ENCODE measurements at regions not wholly inside any gene's neighbourhood (a gene's known extent, or its start where the extent isn't known, plus 50 kb on each side); places are given as distances from the start of the nearest gene placed in this dataset.

DNA sequence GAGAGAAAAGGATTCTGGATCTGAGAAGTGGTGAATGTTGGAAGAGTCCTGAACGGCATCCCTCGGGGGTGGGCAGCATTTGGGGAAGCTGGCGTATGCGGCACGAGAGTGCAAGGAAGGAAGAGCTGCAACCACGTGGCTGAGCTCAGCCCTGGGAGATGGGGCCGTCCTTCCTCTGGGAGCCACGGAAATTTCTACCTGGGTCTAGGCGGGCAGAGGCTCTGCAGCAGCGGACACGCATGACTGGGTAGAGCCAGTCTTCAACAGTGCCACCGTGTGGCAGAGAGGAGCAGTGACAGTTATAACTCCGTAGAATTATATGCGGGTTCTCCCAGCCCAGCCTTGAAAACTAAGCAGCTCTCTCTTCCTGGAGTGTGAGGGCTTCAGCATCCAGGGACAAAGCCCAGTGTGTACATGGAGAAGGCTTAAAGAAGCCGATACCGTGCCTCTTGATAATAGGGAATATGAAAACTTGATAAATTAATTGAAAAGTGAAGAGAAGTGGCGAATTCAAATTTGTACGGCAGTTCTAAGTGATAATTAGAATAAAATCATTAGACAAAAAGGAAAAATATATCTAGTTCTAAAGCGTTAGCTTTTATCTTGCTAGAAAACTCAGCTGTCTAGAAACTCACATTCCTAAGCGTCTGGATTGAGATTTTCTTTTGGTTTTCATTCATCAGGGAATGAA, 82.9 kb upstream of the STXBP6 start:
- peak; percentile 41 to 44 for DNase-seq

DNA sequence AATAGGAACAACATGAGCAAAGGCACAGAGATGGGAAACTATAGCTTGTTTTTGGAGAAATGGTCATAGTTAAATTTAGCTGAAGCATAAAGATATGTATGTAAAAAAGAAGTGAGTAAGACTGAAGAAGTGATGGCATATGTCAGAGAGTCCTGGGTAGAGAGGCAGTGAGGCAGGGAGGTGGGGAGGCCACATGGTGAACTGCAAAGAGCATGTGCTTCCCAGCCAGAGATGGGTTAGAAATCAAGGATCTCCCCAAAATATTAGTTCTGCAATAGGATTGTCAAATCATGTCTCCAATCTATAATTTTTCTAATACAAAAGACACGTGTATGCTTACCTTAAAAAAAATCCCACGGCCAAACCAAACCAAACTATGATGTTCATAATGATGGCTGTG, 82.1 kb upstream of the STXBP6 start:
- no peak for DNase-seq

DNA sequence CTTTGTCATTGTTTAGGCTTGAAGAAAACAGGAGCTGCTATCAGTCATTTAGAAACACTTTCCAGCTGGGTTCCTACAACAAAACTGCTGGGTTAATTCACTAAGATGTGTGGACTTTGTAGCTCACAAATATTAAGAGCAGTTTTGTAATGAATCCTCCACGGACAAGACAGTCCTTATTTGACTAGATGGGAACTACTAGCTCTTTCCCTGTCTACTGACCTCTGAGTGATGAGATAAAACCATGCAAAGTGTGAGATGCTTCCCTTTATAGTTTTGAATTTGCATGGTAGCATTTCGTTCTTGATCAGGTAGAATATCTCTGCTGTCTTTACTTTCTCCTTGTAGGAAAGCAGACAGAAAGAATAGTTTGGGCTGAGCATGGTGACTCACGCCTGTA, 72.9 kb upstream of the STXBP6 start:
- no peak for DNase-seq

DNA sequence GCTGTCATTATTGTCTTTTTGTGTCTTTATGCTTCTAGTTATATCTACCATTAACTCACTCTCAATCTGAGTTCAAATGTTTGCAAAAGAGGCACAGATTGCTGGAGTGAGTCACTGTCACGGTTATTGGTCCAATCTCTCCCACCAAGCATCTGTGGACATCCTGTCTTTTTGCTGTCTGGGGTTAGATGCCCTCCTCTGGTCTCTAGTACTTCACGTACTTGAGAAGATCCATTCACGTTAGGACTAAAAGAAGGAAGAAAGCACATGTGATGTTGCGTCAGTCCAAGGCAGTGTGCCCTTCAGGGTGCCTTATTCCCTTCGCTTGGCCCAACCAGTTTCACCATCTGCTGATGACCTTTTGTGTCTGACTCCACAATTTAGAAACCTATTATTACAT, 72.3 kb upstream of the STXBP6 start:
- no peak for DNase-seq

DNA sequence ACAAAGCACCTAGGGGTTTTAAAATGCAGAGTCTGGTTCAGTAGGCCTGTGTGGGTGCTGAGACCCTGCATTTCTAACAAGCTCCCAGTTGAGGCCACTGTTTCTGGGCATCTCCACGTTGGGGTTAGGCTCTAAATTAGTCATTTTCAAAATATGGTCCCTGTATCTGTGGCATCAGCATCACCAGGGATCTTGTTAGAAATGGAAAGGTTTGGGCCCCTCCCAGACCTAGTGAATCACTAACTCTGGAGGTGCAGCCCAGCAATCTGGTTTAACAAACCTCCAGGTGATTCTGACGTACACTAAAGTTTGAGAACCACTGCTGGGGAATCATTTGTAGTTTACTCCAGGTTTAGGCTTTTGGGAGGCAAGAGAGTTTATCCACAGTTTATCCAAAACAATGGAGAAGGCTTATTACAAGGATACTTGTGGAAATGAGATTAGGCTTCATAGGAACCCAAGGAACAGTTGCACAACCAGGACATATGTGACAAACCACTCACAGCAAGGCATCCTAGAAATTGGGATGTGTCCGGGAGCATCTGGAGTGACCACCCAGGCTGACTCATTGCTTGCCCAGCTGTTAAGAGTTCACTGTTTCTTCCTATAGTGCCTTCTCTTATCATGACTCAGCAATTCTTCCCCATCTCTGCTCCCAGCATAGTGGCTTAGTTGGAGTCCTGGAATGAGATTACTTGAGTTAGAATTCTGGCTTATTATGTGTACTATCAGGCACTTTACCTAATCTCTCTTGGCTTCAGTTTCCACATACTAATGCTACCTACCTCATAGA, 71.6 kb upstream of the STXBP6 start:
- no peak for DNase-seq

DNA sequence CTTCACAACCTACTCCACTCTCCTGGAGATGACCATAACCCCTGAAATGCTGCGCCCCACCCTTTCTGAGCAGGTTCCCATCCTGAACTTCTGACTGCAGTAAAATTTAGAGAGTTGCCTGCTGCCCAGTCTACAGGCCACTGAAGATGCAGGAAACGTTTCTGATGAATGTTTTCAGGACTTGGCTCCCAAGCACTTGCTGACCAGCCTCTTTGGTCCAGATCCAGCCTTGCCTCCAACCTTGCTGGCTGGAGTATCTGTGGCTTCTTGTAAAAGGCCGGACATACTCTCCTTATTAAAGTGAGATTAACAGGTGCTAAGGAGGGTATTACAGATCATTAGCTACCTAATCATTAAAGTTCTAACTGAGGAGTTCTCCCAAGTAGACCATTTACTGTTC, 70.3 kb upstream of the STXBP6 start:
- no peak for DNase-seq

DNA sequence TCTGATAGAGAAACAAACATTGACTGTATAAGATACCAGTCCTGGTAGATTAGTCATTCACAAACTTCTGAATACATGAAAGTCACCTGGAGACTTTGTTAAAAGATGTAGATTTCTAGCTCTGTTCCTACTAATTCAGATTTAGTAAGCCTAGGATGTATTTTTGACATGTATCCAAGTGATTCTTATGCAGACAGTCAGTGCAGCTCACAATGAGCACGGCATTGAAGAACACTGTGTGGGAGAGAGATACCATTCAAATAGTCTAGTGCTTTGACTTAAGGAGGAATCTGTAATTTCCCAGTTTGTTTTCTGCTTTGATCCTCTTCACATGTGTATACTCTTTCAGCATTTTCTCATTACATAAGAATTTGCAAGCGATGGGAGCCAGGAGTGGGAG, 68.7 kb upstream of the STXBP6 start:
- no peak for DNase-seq

DNA sequence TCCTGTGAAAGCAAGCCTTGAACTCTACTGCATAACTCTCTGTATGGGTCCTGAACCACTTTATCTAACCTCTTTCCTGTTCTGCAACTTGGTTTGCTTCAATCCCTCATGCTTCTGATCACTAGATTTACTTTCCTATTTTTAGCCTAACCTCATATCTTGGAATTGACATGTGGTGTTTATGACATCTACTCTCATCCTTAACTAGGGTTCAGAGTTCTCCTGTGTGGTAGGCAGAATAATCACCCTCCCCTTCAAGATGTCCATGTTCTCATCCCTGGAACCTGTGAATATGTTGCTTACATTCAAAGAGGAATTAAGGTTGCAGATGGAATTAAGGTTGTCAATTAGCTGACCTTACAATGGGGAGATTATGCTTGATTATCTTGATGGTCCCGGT, 67.4 kb upstream of the STXBP6 start:
- DNase-seq: no peak

DNA sequence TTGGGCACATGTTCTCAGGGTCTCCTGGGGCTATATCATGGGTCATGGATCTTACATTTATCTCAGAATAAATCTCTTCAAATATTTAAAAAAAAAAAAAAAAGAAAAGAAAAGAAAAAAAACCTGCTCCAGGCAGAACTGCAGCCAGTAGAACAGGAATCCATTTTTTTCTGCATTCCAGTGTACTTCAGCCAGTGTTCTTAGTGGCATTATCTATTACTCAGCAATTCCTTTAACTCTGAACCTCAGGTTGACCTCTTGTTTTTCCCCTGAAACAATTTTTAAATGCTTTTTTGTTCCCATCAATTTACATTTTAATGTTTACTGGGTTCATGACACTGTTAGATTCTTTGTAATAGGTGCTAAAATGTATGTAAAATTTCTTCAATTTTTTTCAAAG, 66.7 kb upstream of the STXBP6 start:
- DNase-seq: no peak

DNA sequence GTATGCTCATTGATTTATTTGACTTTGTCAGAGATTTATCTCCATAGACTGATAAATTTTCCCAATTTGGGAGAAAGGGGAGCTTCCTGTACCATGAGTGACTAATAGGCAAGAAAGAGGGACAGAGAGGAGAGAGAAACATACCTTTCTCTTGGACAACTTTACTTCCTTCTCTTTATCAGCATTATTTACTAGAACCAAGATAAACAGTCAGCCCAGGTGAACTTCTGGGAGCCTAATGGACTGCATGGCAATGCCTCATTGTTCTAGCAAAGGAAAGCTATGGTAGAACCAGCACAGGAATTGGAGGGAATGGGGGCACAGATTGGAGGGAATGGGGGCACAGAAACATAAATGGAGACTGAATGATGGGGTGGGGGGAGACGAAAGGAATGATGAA, 63.4 kb upstream of the STXBP6 start:
- DNase-seq: no peak

DNA sequence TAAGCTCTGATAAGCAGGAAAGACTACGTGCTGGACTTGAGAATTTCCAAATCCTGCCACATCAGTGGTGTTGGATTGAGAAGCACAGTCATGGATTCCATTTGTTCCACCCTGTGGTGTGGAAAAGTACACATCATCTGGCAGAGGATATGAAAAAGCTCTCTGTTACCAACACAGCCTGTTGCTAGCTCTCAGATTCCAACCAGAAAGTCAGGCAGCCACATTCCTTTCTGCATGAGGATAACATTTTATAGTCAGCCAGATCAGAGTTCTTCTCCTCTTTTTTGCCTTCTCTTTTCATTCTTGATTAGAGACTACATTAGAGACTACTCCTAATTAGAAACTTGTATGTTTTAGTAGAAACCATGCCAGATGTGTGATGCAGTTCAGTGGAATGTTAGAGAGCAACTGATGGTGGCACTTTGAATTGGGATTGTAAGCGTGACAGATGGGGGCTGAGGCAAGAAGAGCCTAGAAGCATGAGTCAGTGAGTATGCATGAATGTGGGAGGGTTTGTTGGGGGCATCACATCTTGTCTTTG, 61.2 kb upstream of the STXBP6 start:
- DNase-seq: no peak

DNA sequence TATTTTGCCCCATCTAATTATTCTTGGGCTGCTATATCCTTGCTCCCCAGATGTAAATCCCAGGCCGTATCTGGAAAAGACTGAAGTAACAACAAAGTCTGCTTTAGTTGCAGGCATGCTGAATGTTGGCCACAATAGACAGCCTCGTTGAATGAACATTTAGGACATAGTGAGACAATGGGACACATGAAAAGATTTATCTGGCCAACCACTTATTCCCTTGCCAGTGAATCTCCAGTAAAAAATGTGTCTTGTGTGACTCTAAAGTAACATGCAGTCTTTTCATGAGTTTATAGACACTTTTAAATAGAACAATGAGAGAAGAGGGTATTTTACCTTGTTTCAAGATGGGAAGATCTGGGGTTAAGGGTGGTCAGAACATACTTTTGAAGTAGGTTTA, 60.2 kb upstream of the STXBP6 start:
- no peak for DNase-seq

DNA sequence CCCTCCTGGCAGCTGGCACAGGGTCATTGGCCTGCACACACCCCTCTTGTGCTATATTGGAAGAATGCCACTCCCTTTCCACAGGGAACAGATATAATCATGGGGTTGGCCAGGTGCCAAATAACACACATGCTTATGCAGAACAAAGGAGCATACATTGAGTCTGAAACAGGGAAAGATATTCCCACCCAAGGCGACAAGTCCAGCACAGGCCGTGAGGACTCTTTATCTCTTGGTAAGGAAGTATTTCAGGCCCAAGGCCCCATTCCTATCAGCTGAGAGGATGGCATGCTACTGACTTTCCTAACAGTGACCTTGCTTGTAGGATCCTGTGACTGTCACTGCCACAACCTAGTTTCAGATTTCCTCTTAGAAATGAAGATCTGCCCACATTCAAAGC, 59.0 kb upstream of the STXBP6 start:
- DNase-seq: no peak

DNA sequence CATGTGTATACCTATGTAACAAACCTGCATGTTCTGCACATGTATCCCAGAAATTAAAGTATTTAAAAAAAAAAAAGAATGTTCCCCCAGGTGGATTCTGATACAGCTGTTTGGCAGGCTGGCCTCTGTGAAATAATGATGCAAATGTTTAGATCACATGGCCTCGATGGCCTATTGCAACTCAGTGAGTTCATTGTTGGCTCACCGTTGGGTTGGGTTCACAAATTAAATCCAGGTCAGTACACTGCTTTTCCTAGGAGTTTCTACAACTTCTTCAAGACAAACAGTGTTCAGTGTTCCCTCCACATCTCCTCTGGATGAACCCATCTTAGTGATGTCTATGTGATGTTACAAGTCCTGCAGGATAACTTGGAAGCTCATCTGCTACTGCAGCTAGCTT, 58.3 kb upstream of the STXBP6 start:
- no peak for DNase-seq

DNA sequence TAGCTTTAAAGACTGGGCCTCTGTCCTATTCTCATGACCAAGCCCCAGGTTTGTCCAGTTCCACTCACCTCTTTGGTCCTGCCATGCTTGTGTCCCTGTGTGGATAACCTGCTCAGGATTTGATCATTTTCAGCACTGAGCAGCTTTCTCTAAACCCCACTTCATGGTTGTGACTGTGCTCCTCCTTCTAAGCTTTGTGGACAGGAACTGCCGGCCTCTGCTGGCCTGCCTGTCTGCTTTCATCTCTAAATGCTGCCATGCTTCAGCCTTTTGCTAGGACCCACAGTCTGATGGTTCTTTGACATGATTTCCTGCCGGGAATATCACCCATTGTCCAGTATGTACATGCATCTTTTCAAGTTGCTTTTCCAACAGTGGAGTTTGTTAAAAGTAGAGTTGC, 53.9 kb upstream of the STXBP6 start:
- DNase-seq: no peak

DNA sequence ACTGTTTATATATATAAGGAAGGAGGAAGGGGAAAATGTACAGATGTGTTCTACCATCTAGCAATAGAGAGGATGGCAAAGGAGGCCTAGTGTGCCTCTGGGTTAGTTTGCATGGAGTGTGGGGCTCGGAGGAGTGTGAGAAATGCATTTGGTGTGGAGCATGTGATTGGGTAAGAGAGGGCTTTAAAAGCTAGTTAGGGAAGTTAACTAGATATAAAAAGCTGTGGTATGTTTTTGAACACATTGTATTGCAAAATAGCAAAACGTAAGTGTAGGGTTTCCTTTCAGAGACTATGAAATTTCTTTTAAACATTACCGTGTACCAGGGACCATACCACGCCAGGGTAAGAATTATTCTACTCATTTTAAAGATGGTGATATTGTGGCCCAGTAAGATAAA, 53.3 kb upstream of the STXBP6 start:
- no peak for DNase-seq

DNA sequence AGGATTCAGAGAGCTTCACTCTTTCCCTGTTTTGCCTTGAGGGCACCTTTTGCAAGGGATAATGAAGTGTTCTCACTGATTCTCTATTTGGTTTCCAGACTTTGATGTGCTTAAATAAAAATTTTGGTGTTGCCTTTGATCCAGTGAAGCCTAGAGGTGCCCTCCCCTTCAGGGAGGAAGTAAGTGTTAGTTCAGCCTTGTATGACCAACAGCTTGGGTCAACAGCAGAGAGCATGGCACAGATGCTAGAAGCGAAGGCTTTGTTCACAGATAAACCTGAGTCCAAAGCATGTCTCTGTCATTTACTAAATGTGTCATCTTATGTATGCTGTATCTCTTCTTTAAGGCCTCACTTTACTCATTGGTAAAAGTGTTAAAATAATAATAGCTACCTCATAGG, 52.8 kb upstream of the STXBP6 start:
- no peak for DNase-seq

DNA sequence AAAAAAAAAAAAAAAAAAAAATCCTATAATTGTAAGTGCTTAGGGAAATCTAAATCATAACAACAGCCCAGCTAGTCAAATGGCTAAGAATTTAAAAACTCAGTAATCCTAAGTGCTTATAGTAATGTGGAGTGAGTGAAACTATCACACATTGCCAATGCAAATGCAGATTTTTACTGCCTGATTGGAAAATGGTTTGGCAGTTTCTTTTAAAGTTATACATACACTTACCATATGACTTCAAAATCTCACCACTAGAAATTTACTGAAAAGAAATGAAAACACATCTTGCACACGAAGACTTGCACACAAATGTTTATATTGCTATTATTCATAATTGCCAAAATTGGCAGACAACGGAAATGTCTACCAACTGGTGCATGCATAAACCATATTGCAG, 51.3 kb upstream of the STXBP6 start:
- no peak for DNase-seq
